Heart left ventricle (tissue), 13 donors: ENCODE measurements at regions not wholly inside any gene's neighbourhood (a gene's known extent, or its start where the extent isn't known, plus 50 kb on each side); places are given as distances from the start of the nearest gene placed in this dataset.

Experiments
- POLR2A ChIP-seq, 2 donors: fragments of 450-650 bp; IDR thresholded peaks; one replicate each; pipeline ENCODE4 v1.6.1; 2017; ENCODE audit warnings: antibody characterized with exemption in 2 of 2, mild to moderate bottlenecking in 2 of 2, moderate library complexity in 2 of 2
- TF ChIP-seq, protein P1 (sequence below), 12 donors: fragments of 200-600 bp; sonication (generic) in 4 of 12; IDR thresholded peaks; one replicate each; pipeline versions ENCODE4 v1.5.0 to v1.8.0; 2018 to 2022; ENCODE audit warnings: antibody characterized with exemption in 12 of 12, mild to moderate bottlenecking in 5 of 12
- donor health status: ischemic (EF 13 %, LVEDD 7.1; RV severe dilation, severe dysfunction).
- donor health status: DM: no; HTN: yes; CAD: no.
- donor health status: DM: no; HTN: no; CAD: no.
- donor health status: ischemic (EF 25% LVEDD 6.9; RV normal size, moderate dysfunction).
- donor health status: ischemic (EF 25% LVEDD 5.7; RV mildly dilated, moderate dysfunction).
- donor health status: ischemic (EF 35%, LVEDD 5.7; RV mildly dilated, moderate dysfunction).
- donor health status: nonischemic (EF 11% LVEDD 7.7; RV severe dilation, severe dysfunction).
- donor health status: DM: yes; HTN: yes; CAD: no.
- donor health status: PGD.
- donor health status: ischemic (EF 29% LVEDD 5.4; RV normal size, mild dysfunction).
- donor health status: nonischemic (EF 23%, LVEDD 6.1; RV moderate dilation, normal function).

DNA sequence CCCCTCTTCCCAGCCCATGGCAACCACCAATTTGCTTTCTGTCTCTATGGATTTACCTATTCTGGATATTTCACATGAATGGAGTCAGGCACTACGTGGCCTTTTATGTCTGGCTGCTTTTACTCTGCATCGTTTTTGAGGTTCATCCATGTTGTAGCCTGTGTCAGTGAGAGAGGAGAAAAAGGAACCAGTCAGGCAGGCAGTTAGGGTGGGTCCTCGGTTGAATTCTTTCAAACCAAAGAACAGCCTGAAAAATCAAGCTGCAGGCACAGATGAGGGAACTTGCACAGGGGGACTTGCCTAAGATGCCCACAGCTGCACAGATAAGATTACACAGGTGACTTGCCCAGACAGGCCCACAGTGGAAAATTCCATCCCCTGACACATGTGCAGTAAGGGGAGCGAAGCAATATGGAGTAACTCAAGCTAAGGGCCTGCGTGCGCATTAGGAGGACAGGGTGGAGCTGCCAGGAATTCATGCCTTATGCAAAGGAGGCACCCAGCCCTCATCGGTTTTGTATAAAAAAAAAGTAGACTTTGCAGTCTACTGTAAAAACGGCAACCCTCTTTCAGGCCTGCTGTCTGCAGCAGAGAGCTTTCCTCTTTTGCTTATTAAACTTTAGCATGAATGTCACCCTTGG is 152.4 kb upstream of the RFLNA start:
- TF ChIP-seq, protein P1, sequence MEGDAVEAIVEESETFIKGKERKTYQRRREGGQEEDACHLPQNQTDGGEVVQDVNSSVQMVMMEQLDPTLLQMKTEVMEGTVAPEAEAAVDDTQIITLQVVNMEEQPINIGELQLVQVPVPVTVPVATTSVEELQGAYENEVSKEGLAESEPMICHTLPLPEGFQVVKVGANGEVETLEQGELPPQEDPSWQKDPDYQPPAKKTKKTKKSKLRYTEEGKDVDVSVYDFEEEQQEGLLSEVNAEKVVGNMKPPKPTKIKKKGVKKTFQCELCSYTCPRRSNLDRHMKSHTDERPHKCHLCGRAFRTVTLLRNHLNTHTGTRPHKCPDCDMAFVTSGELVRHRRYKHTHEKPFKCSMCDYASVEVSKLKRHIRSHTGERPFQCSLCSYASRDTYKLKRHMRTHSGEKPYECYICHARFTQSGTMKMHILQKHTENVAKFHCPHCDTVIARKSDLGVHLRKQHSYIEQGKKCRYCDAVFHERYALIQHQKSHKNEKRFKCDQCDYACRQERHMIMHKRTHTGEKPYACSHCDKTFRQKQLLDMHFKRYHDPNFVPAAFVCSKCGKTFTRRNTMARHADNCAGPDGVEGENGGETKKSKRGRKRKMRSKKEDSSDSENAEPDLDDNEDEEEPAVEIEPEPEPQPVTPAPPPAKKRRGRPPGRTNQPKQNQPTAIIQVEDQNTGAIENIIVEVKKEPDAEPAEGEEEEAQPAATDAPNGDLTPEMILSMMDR (IDR thresholded peaks at IDR 0.05) = no peak
- no peak for TF ChIP-seq POLR2A (IDR thresholded peaks at IDR 0.05)
